ENCODE measurements at regions not wholly inside any gene's neighbourhood (a gene's known extent, or its start where the extent isn't known, plus 50 kb on each side); places are given as distances from the start of the nearest gene placed in this dataset.

DNA sequence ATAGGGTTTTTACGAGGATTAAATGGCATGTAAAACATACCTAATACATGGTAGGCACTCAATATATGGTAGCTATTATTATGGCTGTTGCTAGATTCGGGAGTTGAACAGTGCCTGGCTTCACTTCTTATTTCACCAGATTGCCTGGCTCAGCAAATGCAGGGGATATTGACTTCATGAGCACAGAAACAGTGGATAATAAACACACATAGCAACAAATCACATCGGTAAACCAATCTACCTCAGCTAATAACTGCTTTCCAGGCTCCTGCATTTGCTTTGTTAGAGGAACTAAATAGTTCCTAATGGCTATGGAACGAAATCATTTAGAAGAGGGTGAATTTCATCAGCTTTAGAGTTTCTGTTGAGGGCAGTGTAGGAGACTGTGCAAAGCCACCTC lies 105.2 kb upstream of the TMCC3 start:
- Mint-ChIP-seq H3K4me1 (peaks cover 9 to 12% of the 10 kb centered on the region in 2 donors), H3K27ac (no peak overlapping the region), H3K4me3 (no peak overlapping the region), H3K36me3 (peaks cover 31 to 48% of the 10 kb centered on the region in 2 donors), H3K27me3 (peaks cover 6 to 13% of the 10 kb centered on the region in 2 donors), H3K9me3 (no peaks in the 10 kb centered on the region)
- DNase-seq (no peak), ATAC-seq (replicated peaks) (no peak)

DNA sequence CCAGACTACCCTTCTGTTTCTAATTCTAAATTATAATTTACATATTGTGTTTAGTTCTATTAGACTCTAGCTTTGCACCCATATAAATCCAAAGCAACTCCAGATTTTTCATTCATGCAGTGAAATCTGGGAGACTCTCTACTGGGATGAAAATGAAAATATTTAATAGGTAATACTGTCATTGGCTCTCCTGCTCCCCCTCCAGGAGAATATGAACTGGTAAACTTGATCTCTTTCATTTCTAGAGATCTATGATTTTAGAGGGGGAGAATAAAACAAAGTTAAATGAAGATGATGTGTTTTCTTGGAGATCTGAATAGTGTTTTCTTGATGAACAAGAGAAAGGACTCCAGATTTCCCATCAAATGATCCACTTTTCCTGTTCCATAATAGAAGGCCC lies 104.3 kb upstream of the TMCC3 start:
- peaks cover 6 to 13% of the 10 kb centered on the region in 2 donors for H3K27me3 Mint-ChIP-seq
- no peaks in the 10 kb centered on the region for H3K9me3 Mint-ChIP-seq
- peaks cover 34 to 48% of the 10 kb centered on the region in 2 donors for H3K36me3 Mint-ChIP-seq
- ATAC-seq (replicated peaks), result no peak
- no peak overlapping the region for H3K4me3 Mint-ChIP-seq
- peak overlapping the region; percentile 20 for H3K27ac Mint-ChIP-seq
- DNase-seq, result no peak
- H3K4me1 Mint-ChIP-seq, result peaks cover 6 to 12% of the 10 kb centered on the region in 2 donors

DNA sequence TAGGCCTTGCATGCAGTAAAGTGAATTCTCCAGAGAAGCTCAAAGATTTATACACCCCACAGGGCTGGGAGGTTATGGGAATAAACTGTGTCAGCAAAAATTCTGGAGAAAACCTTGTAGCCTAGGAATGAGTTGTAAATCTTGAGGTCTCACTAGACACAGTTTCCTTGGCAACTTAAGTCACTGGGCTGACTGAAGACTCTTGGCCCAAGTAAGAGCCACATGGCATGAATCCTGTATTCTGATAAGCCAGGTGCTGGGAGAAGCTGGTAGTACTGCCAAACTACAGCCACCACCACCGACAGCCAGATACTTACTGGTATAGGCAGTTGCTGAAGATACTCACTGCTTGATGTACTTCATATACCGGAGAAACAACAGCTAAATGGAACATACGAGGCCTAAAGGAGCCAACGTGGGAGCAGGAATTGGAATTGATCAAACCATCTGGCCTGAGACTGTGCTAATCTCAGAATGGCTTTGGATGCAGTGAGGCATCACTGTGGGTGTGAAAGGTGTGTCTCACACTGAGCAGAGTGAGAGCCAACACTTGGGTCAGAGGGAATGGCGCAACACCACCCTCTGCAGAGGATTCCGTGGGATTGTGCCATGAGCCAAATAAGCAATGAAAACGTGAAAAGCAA lies 102.8 kb upstream of the TMCC3 start:
- Mint-ChIP-seq H3K4me3 (no peak overlapping the region), H3K27ac (no peak overlapping the region), H3K27me3 (peaks cover 6 to 18% of the 10 kb centered on the region in 2 donors), H3K36me3 (peaks cover 34 to 57% of the 10 kb centered on the region in 2 donors), H3K9me3 (no peaks in the 10 kb centered on the region), H3K4me1 (peaks cover 6% of the 10 kb centered on the region in 2 donors)
- ATAC-seq (replicated peaks), result no peak
- DNase-seq, result no peak

DNA sequence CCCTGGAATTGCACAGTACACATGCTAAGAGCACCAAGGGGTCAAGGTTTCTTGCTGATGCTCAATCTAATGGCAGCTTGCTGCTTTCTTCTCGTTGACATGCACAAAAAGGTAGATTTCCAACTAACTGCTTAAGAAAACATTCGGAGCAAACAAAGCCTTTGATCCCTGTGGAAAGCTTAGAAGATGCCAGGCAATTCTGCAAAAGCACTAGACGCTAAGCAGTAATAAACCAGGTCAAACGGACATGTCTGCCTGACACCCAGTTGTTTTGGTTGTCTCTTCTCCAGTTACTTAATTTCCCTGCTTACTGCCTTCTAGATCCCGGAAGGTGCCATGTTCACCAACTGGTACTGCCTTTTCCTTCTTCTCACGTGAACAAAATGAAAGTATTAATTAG lies 100.5 kb upstream of the TMCC3 start:
- no peak overlapping the region for H3K27ac Mint-ChIP-seq
- DNase-seq (no peak), ATAC-seq (replicated peaks) (no peak)
- peaks cover 38 to 55% of the 10 kb centered on the region in 2 donors for H3K36me3 Mint-ChIP-seq
- no peaks in the 10 kb centered on the region for H3K9me3 Mint-ChIP-seq
- peaks cover 6 to 8% of the 10 kb centered on the region in 2 donors for H3K4me1 Mint-ChIP-seq
- H3K27me3 Mint-ChIP-seq, result peaks cover 6 to 18% of the 10 kb centered on the region in 2 donors
- no peak overlapping the region for H3K4me3 Mint-ChIP-seq

DNA sequence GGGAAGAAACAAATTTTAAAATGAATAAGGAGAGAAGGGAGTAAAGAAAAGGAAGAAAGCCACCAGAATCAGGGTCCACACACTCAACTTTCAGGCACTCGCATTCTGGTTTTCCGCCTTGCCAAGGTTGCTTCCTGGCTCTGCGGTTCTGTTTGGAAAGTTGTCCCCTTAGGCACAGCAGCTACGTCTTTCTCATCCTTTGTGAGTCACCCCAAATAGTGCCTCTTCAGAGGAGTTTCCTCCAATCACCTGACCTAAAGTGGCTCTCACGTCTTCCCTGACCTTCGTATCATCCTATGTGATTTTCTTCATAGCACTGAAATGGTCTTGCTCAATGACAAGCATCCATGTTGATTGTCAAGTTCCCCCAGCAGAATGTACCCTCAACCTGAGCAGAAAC lies 99.5 kb upstream of the TMCC3 start:
- H3K27ac Mint-ChIP-seq, result no peak overlapping the region
- ATAC-seq (replicated peaks) (no peak), DNase-seq (no peak)
- no peaks in the 10 kb centered on the region for H3K9me3 Mint-ChIP-seq
- H3K27me3 Mint-ChIP-seq, result peaks cover 6 to 18% of the 10 kb centered on the region in 2 donors
- peaks cover 37 to 48% of the 10 kb centered on the region in 2 donors for H3K36me3 Mint-ChIP-seq
- peaks cover 6 to 8% of the 10 kb centered on the region in 2 donors for H3K4me1 Mint-ChIP-seq
- no peak overlapping the region for H3K4me3 Mint-ChIP-seq

DNA sequence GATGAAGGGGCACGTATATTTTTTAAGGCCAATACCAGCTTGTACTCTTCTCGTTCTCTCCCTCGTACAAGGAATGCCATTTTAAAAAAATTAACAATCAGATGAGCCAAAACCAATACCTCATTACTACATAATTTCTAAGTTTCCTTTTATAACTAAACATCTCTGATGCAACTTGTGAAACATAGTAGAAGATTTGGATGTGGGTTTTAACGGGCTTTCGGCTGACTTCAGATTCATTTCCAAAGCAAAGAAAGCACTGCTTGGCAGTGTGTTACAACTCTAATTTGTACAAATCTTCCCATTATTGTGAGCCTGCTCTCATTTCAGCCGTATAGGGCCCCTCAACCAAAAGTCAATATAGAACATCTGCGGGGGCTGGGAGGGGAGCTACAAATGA lies 99.1 kb upstream of the TMCC3 start:
- no peak overlapping the region for H3K4me3 Mint-ChIP-seq
- H3K9me3 Mint-ChIP-seq, result no peaks in the 10 kb centered on the region
- peaks cover 6 to 8% of the 10 kb centered on the region in 2 donors for H3K4me1 Mint-ChIP-seq
- DNase-seq, result no peak
- peaks cover 6 to 18% of the 10 kb centered on the region in 2 donors for H3K27me3 Mint-ChIP-seq
- peaks cover 35 to 46% of the 10 kb centered on the region in 2 donors for H3K36me3 Mint-ChIP-seq
- no peak overlapping the region for H3K27ac Mint-ChIP-seq
- ATAC-seq (replicated peaks), result no peak

DNA sequence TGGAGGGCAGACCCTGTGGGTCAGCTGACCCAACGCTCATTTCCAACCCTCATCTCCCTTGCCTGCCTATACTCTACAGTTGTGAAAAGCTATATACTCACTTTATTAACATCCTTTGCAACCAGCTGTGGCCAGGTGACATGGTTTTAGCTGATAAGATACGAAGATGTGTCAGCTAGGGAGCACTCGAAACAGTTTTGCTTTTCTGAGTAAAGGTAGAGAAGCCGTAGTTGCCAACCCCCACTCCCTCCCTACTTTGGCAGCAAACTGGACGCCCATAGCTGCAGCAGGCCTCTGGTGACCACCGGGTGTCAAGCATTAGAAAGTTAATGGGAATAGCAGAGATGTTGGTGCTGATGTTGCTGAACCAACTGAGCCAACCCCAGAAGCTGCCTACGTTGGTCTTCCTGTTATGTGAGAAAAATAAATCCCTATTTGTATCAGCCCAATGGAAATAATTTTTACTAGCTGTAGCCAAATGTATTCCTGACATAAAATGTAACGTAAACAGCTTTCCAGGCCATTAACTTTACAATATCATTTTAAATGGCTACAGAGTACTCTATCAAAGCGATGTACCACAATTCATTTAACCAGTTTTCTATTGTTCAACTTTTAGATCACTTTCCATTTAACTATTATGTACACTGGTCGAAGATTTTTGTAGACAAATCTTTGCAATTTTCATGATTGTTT lies 98.5 kb upstream of the TMCC3 start:
- H3K27ac Mint-ChIP-seq, result no peak overlapping the region
- peaks cover 6 to 18% of the 10 kb centered on the region in 2 donors for H3K27me3 Mint-ChIP-seq
- ATAC-seq (replicated peaks) (no peak), DNase-seq (no peak)
- H3K36me3 Mint-ChIP-seq, result peaks cover 39 to 49% of the 10 kb centered on the region in 2 donors
- no peaks in the 10 kb centered on the region for H3K9me3 Mint-ChIP-seq
- H3K4me3 Mint-ChIP-seq, result no peak overlapping the region
- H3K4me1 Mint-ChIP-seq, result peaks cover 6 to 8% of the 10 kb centered on the region in 2 donors

DNA sequence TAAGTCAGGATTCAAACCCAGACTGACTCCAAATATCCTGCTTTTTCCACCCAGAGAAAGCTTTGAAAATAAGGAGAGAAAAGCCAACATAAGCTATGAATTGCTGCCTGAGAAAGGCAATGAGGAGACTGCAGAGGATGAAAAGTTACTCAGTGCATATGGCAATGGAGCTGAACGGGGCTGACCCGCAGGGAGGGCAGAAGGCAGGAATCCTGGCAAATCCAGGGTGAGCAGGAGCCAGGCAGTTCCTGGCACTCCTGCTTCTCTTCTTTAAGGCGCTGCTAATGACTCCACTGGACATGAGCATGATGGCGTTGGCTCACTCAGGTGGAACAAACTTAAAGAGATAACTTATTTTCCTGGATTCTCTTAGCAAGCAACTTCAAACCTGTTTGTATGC lies 95.2 kb upstream of the TMCC3 start:
- DNase-seq (no peak), ATAC-seq (replicated peaks) (no peak)
- Mint-ChIP-seq H3K9me3 (no peaks in the 10 kb centered on the region), H3K36me3 (peaks cover 31 to 48% of the 10 kb centered on the region in 2 donors), H3K4me1 (peaks cover 5 to 22% of the 10 kb centered on the region in 2 donors), H3K4me3 (no peak overlapping the region), H3K27me3 (peaks cover 0 to 18% of the 10 kb centered on the region in 2 donors), H3K27ac (no peak overlapping the region)

DNA sequence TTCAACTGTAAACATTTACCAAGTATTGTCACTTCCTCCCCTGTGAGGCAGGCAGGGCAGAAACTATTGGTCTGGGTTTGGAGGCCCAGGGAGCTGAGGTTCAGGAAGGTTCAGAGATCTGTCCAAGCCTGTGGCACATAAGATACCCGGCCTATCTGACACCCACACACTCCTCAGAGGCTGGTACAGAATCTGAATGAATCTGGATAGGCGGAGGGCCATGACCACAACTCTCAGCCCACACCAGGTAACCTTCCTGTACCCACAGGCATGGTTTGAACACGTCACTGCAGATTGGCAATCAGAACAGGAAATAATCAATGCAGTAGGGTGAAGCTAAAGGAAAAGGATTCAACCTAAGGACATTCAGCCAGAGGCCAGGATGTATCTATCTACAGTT lies 92.8 kb upstream of the TMCC3 start:
- Mint-ChIP-seq H3K27me3 (peaks cover 0 to 14% of the 10 kb centered on the region in 2 donors), H3K27ac (peak overlapping the region; percentile 59), H3K4me1 (peaks cover 5 to 24% of the 10 kb centered on the region in 2 donors), H3K4me3 (no peak overlapping the region), H3K9me3 (no peaks in the 10 kb centered on the region), H3K36me3 (peaks cover 27 to 47% of the 10 kb centered on the region in 2 donors)
- no peak for ATAC-seq (replicated peaks)
- no peak for DNase-seq

DNA sequence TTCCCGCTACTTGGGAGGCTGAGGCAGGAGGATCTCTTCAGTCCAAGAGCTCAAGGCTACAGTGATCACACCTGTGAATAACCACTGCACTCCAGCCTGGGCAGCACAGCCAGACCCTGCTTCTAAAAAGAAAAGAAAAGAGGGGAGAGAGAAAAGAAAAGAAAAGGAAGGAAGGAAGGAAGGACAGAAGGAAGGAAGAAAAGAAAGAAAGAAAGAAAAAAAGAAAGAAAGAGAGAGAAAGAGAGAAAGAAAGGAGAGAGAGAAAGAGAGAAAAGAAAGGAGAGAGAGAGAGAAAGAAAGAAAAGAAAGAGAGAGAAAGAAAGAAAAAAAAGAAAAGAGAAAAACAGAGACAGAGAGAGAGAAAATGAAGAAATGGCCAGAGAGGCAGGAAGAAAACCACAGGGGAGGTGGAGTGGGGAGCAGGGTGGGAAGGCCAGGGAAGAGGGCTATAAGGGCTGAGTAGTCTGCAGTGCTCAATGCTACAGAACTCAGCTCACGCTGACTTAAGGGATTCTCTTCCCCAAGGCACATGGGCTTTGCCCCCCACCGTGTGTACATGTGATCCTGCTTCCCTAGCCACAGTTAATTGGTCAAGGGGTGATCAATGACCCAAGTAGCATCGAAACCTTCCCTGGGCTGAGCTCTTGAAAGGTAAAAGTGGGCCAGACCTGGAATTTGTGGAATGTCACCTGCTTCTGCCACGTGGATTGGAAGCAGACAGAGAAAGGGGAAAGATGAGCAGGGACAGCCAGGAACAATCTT lies 90.4 kb upstream of the TMCC3 start:
- Mint-ChIP-seq H3K27me3 (peaks cover 0 to 14% of the 10 kb centered on the region in 2 donors), H3K27ac (peak overlapping the region; percentile 53), H3K9me3 (no peaks in the 10 kb centered on the region), H3K4me1 (peaks cover 6 to 24% of the 10 kb centered on the region in 2 donors), H3K36me3 (peaks cover 23 to 49% of the 10 kb centered on the region in 2 donors), H3K4me3 (no peak overlapping the region)
- ATAC-seq (replicated peaks) (no peak), DNase-seq (no peak)

DNA sequence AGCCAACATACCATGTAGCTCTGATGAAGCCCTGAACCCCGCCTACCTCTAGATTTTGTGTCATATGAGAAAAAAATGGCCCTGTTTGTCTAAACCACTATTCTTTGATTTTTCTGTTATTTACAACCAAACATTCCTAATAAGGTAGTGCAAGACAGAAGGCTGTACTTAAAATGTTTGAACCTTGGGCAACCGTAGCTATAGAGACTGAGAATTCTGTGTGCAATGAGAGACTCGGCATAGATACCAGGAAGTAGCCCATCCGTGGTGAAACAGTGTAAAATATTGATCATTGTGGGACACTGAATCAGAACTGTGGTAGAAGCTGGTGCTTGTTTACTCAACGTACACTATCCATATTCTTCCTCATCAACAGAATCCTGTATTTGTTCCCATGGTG lies 86.5 kb upstream of the TMCC3 start:
- Mint-ChIP-seq H3K4me1 (peaks cover 14 to 25% of the 10 kb centered on the region in 2 donors), H3K4me3 (no peak overlapping the region), H3K9me3 (peaks cover 0 to 2% of the 10 kb centered on the region in 2 donors), H3K36me3 (peaks cover 29 to 54% of the 10 kb centered on the region in 2 donors), H3K27ac (no peak overlapping the region), H3K27me3 (peaks cover 0 to 17% of the 10 kb centered on the region in 2 donors)
- DNase-seq (no peak), ATAC-seq (replicated peaks) (no peak)

DNA sequence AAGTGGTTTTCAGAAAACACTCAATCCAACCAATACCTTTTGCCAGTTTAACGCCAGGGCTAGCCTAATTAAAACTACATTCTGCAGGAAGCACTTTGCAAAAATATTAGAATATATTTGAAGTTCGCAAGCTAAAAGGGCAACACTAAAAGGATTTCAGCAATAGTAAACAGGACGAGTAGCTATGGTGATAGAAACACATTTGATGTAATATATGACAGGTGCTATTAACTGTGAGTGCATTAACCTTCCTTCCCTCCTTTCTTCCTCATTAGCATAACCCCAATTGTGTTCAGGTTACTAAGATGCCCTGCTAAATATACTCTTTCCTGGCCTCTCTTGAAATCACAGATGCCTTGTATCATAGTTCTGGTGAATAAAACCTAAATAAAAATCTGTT lies 85.6 kb upstream of the TMCC3 start:
- Mint-ChIP-seq H3K4me3 (no peak overlapping the region), H3K36me3 (peaks cover 27 to 52% of the 10 kb centered on the region in 2 donors), H3K27ac (peak overlapping the region; percentile 3), H3K9me3 (peaks cover 0 to 2% of the 10 kb centered on the region in 2 donors), H3K27me3 (peaks cover 0 to 12% of the 10 kb centered on the region in 2 donors), H3K4me1 (peaks cover 13 to 19% of the 10 kb centered on the region in 2 donors)
- ATAC-seq (replicated peaks), result no peak
- DNase-seq, result no peak

DNA sequence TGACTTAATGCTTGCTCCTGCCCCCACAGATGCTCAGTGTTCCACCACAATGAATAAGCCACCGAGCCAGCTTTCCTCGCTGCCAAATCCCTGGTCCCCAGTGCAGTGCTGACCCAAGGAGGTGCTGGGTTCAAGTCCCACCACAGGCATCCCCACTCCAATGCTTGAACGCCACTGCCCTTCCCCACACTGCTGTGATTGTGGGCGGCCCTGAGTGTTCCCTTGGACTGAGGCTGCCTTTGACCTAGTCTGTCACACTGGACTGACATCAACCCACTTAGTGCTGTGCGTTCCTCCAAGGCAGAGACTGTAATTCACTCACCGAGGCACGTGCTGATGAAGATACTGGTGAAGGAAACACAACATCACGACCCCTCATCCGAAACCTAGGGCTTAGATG lies 83.4 kb upstream of the TMCC3 start:
- Mint-ChIP-seq H3K27ac (no peak overlapping the region), H3K4me3 (no peak overlapping the region), H3K27me3 (peaks cover 0 to 7% of the 10 kb centered on the region in 2 donors), H3K4me1 (peaks cover 13 to 14% of the 10 kb centered on the region in 2 donors), H3K36me3 (peaks cover 36 to 57% of the 10 kb centered on the region in 2 donors), H3K9me3 (peaks cover 3 to 10% of the 10 kb centered on the region in 2 donors)
- ATAC-seq (replicated peaks) (no peak), DNase-seq (no peak)

DNA sequence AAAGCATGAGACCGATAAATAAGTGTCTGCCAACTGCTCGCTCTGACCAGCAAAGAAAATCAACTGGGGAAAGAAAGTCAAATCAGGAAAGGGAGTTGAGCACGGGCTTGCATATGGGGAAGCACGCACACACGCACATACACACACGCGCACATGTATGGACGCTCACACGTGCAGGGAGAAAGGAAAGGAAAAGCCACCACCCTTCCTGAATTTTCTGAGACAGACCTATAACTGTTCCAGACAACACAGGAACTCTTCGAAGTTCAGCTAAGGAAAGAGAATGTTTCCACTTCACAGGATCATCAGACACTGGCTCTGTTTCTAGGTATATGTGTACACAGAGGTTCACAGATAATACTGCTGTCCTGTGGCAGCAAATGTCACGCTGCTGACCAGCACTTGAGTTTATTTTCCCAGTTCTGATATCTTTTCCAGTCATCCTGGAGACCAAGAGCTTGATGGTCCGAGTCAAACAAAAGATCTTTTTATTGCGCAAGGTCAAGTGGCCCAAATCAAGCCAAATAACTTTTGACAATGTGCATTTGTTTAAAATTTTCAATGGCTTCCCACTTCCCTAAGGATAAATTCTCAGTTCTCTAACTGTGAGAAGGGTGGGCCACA lies 82.1 kb upstream of the TMCC3 start:
- no peak overlapping the region for H3K4me3 Mint-ChIP-seq

More for the DNA sequence above, 82.1 kb upstream of the TMCC3 start:
- peaks cover 6 to 12% of the 10 kb centered on the region in 2 donors for H3K9me3 Mint-ChIP-seq
- peaks cover 39 to 64% of the 10 kb centered on the region in 2 donors for H3K36me3 Mint-ChIP-seq
- no peak overlapping the region for H3K27ac Mint-ChIP-seq
- no peak for DNase-seq
- peaks cover 14 to 15% of the 10 kb centered on the region in 2 donors for H3K4me1 Mint-ChIP-seq
- no peak for ATAC-seq (replicated peaks)
- peaks cover 3 to 11% of the 10 kb centered on the region in 2 donors for H3K27me3 Mint-ChIP-seq

All from stimulated activated naive B cell treated with anti-CD40 and anti-IgM and Interleukin-4, amounts not matched to agents 10 μg/mL and 1 μg/mL and 100 μg/mL, for 72 hours (primary cell).